Spleen (tissue), 7 donors: ENCODE measurements at regions not wholly inside any gene's neighbourhood (a gene's known extent, or its start where the extent isn't known, plus 50 kb on each side); places are given as distances from the start of the nearest gene placed in this dataset.
"Not testable (repeated sequence)": the region's sequence is repeated elsewhere in the genome, so short reads cannot be mapped to it uniquely, and the experiment has no call there.

Experiments
- POLR2A ChIP-seq, 3 donors: fragments of 450-650 bp; IDR thresholded peaks; one replicate each; pipeline ENCODE4 v1.5.1; 2017; ENCODE audit warnings: antibody characterized with exemption in 3 of 3, mild to moderate bottlenecking in 1 of 3
- TF ChIP-seq, protein P1 (sequence below), 11 experiments: fragments of 200-600 bp in 7 of 11; fragments of 450-650 bp in 4 of 11; sonication (generic) in 4 of 11; IDR thresholded peaks in 8 of 11; conservative IDR thresholded peaks in 3 of 11; 1 replicate in 7 of 11; 2 replicates in 4 of 11; pipeline versions ENCODE4 v1.4.0 to v1.8.0; 2016 to 2021; ENCODE audit warnings: antibody characterized with exemption in 11 of 11, inconsistent platforms in 4 of 11, mild to moderate bottlenecking in 1 of 11
- donor health status: DM: no; HTN: no; CAD: no; lungs with moderate emphysema.
- donor health status: DM: no; HTN: no; CAD: no.
- donor health status: DM: no; HTN: no; CAD: no.

- TF ChIP-seq, protein P1, sequence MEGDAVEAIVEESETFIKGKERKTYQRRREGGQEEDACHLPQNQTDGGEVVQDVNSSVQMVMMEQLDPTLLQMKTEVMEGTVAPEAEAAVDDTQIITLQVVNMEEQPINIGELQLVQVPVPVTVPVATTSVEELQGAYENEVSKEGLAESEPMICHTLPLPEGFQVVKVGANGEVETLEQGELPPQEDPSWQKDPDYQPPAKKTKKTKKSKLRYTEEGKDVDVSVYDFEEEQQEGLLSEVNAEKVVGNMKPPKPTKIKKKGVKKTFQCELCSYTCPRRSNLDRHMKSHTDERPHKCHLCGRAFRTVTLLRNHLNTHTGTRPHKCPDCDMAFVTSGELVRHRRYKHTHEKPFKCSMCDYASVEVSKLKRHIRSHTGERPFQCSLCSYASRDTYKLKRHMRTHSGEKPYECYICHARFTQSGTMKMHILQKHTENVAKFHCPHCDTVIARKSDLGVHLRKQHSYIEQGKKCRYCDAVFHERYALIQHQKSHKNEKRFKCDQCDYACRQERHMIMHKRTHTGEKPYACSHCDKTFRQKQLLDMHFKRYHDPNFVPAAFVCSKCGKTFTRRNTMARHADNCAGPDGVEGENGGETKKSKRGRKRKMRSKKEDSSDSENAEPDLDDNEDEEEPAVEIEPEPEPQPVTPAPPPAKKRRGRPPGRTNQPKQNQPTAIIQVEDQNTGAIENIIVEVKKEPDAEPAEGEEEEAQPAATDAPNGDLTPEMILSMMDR (IDR thresholded peaks at IDR 0.05 in 8 of 11, conservative IDR thresholded peaks at IDR 0.05 in 3 of 11) = not testable (repeated sequence)
- not testable (repeated sequence) for TF ChIP-seq POLR2A (IDR thresholded peaks at IDR 0.05)
These were observed 220.9 kb downstream of the VAPA start for GRCh38 chr18:10134749-10135148.
